Right lobe of liver (tissue), 6 donors: ENCODE measurements at regions not wholly inside any gene's neighbourhood (a gene's known extent, or its start where the extent isn't known, plus 50 kb on each side); places are given as distances from the start of the nearest gene placed in this dataset.

Experiments used
- ATAC-seq, 4 donors: fragments of 200-7000 bp; cut with Tn5 transposase; one replicate each; pipeline ENCODE4 v1.9.1; 2020; ENCODE audit warnings: mild to moderate bottlenecking in 4 of 4, moderate library complexity in 4 of 4
- DNase-seq, 3 donors: peaks; one replicate each; pipeline ENCODE4 v3.0.0-alpha.2; 2020
- H3K27ac ChIP-seq, 3 donors: fragments of 200-600 bp; one replicate each; pipeline ENCODE4 v1.8.0; 2022
- H3K27me3 ChIP-seq, 2 donors: fragments of 200-600 bp; one replicate each; pipeline ENCODE4 v1.8.0; 2022
- H3K36me3 ChIP-seq, 4 donors: fragments of 200-600 bp; sonication (generic) in 1 of 4; one replicate each; pipeline versions ENCODE4 v1.5.1 to v1.8.0; 2017 to 2022; ENCODE audit warnings: control low read depth in 1 of 4
- H3K4me1 ChIP-seq, 4 donors: fragments of 200-600 bp; sonication (generic) in 1 of 4; one replicate each; pipeline versions ENCODE4 v1.5.1 to v1.8.0; 2017 to 2022; ENCODE audit warnings: control low read depth in 1 of 4
- H3K4me3 ChIP-seq, 3 donors: fragments of 200-600 bp; one replicate each; pipeline ENCODE4 v1.8.0; 2022
- H3K9me3 ChIP-seq, 4 donors: fragments of 200-600 bp; sonication (generic) in 1 of 4; one replicate each; pipeline versions ENCODE4 v1.5.1 to v1.8.0; 2017 to 2022; ENCODE audit warnings: control low read depth in 1 of 4
- CTCF ChIP-seq, 4 donors: fragments of 200-600 bp in 3 of 4; fragments of 450-650 bp in 1 of 4; IDR thresholded peaks; one replicate each; pipeline versions ENCODE4 v1.5.1 to v1.8.0; 2016 to 2022; ENCODE audit warnings: antibody characterized with exemption in 4 of 4, mild to moderate bottlenecking in 2 of 4
- POLR2A ChIP-seq: fragments of 450-650 bp; IDR thresholded peaks from one replicate; pipeline ENCODE4 v1.6.1; 2017; ENCODE audit warnings: antibody characterized with exemption, mild to moderate bottlenecking
- WGBS: methylation state at CpG from one replicate; pipeline ENCODE4 v1.1.6; 2018; ENCODE audit warnings: low coverage, low lambda C conversion rate; ENCODE audit not compliant: insufficient coverage; ENCODE audit errors: missing lambda C conversion rate; 5-methylcytosine and 5-hydroxymethylcytosine counted together
- intact Hi-C, 2 donors: fragments of 100-400 bp; cut with DNase I; formaldehyde crosslinking; loops; one replicate each; pipeline versions ENCODE4 v1.11.2 to v1.14.1; 2022
- donor health status: DM: no; HTN: yes; CAD: no.
- donor health status: DM: no; HTN: no; CAD: no.
- donor health status: DM: no; HTN: no; CAD: no.
- donor health status: DM: no; HTN: yes; CAD: no.
- donor health status: DM: no; HTN: yes; CAD: no.

DNA sequence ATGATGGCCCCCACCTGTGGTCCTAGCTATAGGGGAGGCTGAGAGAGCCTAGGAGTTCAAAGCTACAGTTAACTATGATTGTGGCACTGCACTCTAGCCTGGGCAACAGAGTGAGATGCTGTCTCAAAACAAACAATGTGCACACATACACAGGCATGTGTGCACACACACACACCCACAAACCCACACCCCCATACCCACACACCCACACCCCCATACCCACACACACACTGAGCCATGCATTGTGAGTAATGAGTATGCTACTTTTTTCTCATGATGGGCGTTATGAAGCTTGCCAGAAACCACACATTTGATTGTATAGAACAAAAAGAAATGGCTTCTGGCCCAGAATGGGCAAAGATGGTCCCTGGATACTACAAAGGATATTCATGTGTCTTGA lies 691.1 kb downstream of the SLC4A3 start:
- no peaks in the 10 kb centered on the region for H3K27me3 ChIP-seq
- H3K4me3 ChIP-seq = no peak overlapping the region
- H3K4me1 ChIP-seq = no peaks in the 10 kb centered on the region
- DNase-seq (no peak), ATAC-seq (no peak)
- intact Hi-C loops = no loop called here
- 8% methylated on average over 1 of the region's 1 CpG for WGBS
- H3K27ac ChIP-seq = no peak overlapping the region
- TF ChIP-seq CTCF (IDR thresholded peaks at IDR 0.05) (no peak), POLR2A (no peak)
- H3K36me3 ChIP-seq = no peaks in the 10 kb centered on the region
- no peaks in the 10 kb centered on the region for H3K9me3 ChIP-seq

- intact Hi-C loops = no loop called here
- 64% methylated on average over 2 of the region's 2 CpGs for WGBS
- no peaks in the 10 kb centered on the region for H3K36me3 ChIP-seq
- no peak for TF ChIP-seq POLR2A
- TF ChIP-seq CTCF (IDR thresholded peaks at IDR 0.05) = no peak
- H3K4me1 ChIP-seq = no peaks in the 10 kb centered on the region
- no peak overlapping the region for H3K4me3 ChIP-seq
- ATAC-seq = no peak
- no peaks in the 10 kb centered on the region for H3K9me3 ChIP-seq
- no peak overlapping the region for H3K27ac ChIP-seq
- H3K27me3 ChIP-seq = no peaks in the 10 kb centered on the region
- no peak for DNase-seq
These were observed 692.9 kb downstream of the SLC4A3 start for GRCh38 chr2:220320326-220320725.

- ATAC-seq (no peak), DNase-seq (no peak)
- intact Hi-C loops = no loop called here
- Histone ChIP-seq H3K9me3 (no peaks in the 10 kb centered on the region), H3K27me3 (no peaks in the 10 kb centered on the region), H3K36me3 (no peaks in the 10 kb centered on the region), H3K4me1 (no peaks in the 10 kb centered on the region), H3K4me3 (no peak overlapping the region), H3K27ac (no peak overlapping the region)
- WGBS = 40% methylated on average over 1 of the region's 1 CpG
- no peak for TF ChIP-seq POLR2A
- no peak for TF ChIP-seq CTCF (IDR thresholded peaks at IDR 0.05)
These were observed 705.5 kb downstream of the SLC4A3 start for GRCh38 chr2:220332886-220333285.

GRCh38 chr2:220334210-220334609 lies 706.8 kb downstream of the SLC4A3 start:
- Histone ChIP-seq H3K4me1 (no peaks in the 10 kb centered on the region), H3K27me3 (no peaks in the 10 kb centered on the region), H3K27ac (no peak overlapping the region), H3K36me3 (no peaks in the 10 kb centered on the region), H3K9me3 (no peaks in the 10 kb centered on the region), H3K4me3 (no peak overlapping the region)
- ATAC-seq (no peak), DNase-seq (no peak)
- intact Hi-C loops = no loop called here
- TF ChIP-seq POLR2A (no peak), CTCF (IDR thresholded peaks at IDR 0.05) (no peak)

DNA sequence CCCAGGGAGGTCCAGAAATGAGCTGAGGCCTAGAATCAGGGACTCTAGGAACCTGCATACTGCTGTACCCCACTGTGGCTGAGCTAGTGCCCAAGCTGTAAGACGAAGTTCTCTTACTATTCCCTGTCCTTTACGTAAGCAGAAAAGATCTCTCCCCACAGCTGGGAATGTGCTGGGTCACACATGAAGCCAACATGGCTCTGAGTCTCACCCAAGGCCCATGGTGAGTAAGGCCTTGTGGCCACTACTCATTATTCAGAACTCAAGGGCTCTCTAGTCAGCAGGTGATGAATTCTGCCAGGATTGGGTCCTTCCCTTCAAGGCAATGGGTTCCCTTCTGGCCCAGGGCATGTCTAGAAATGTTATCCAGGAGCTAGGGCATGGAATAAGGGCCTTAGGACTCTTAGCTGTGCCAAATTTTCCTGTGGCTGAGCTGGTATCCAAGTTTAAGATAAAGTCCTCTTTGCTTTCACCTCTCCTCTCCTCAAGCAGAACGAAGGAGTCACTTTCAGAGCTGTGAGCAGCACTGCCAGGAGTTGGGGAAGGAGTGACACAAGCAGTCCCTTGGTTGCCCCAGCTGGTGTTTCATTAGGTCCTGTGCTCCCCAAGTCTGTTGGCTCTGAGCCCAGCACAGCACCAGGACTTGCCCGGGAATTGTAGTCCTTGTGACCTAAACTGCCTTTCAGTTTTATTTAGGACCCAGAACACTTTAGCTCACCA lies 707.6 kb downstream of the SLC4A3 start:
- Histone ChIP-seq H3K4me3 (no peak overlapping the region), H3K27ac (no peak overlapping the region), H3K27me3 (no peaks in the 10 kb centered on the region), H3K9me3 (no peaks in the 10 kb centered on the region), H3K4me1 (no peaks in the 10 kb centered on the region), H3K36me3 (no peaks in the 10 kb centered on the region)
- TF ChIP-seq CTCF (IDR thresholded peaks at IDR 0.05) = no peak
- TF ChIP-seq POLR2A = no peak
- intact Hi-C loops = no loop called here
- DNase-seq = no peak
- WGBS = 53% methylated on average over 3 of the region's 4 CpGs
- no peak for ATAC-seq
